GM10248 (cell line): ENCODE measurements at regions not wholly inside any gene's neighbourhood (a gene's known extent, or its start where the extent isn't known, plus 50 kb on each side); places are given as distances from the start of the nearest gene placed in this dataset.

Experiments
- CTCF ChIA-PET: fragments of 300-600 bp; sonication (Branson Sonifier 250); formaldehyde crosslinking; extraction: SDS; loops from one replicate; lab custom pipeline; 2021; ENCODE audit warnings: antibody characterized with exemption; lab: Yijun Ruan, JAX
- POLR2A ChIA-PET: fragments of 350-650 bp; sonication (Branson Sonifier 250); formaldehyde crosslinking; extraction: SDS; loops from one replicate; lab custom pipeline; 2020; ENCODE audit warnings: antibody characterized with exemption; lab: Yijun Ruan, JAX
- DNase-seq: peaks from one replicate; pipeline ENCODE4 v3.0.0; 2012; ENCODE audit errors: extremely low spot score
- TF ChIP-seq, protein P1 (sequence below): IDR thresholded peaks from 2 replicates; pipeline ENCODE4 v1.5.1; 2012; ENCODE audit warnings: mild to moderate bottlenecking, low read depth; ENCODE audit errors: extremely low read depth, missing control alignments, control extremely low read depth

- ChIA-PET CTCF (interaction anchor here (1.3 kb wide), 1 partner anchor 17 kb away, joined by 7 read pairs; no protein-coding TSS in a partner anchor), POLR2A (no interaction called here)
- no peak for DNase-seq
- TF ChIP-seq, protein P1, sequence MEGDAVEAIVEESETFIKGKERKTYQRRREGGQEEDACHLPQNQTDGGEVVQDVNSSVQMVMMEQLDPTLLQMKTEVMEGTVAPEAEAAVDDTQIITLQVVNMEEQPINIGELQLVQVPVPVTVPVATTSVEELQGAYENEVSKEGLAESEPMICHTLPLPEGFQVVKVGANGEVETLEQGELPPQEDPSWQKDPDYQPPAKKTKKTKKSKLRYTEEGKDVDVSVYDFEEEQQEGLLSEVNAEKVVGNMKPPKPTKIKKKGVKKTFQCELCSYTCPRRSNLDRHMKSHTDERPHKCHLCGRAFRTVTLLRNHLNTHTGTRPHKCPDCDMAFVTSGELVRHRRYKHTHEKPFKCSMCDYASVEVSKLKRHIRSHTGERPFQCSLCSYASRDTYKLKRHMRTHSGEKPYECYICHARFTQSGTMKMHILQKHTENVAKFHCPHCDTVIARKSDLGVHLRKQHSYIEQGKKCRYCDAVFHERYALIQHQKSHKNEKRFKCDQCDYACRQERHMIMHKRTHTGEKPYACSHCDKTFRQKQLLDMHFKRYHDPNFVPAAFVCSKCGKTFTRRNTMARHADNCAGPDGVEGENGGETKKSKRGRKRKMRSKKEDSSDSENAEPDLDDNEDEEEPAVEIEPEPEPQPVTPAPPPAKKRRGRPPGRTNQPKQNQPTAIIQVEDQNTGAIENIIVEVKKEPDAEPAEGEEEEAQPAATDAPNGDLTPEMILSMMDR = no peak
These were observed 109.8 kb downstream of the UNC5CL start for GRCh38 chr6:40929176-40929575.

DNA sequence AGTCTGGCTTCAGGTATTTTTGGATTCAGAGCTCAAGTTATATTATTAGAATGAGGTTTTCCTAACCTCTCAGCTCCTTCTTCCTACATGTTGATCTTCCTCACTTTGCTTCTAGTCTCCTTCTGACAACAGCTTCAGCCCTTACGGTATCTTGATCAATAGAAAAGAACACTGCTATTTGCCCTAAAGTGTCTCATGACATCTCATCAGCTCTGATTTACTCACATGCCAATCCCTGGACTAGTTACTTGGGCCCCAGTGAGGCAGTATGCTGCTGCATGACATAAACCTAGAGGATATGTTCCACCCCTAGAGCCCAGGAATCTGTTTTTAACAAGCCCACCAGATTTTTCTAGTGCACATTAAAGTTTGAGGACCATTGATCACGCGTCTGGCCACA, 110.3 kb downstream of the UNC5CL start:
- DNase-seq = no peak
- ChIA-PET POLR2A (no interaction called here), CTCF (interaction anchor here (0.9 to 1.3 kb wide), 2 partner anchors 12 to 17 kb away, joined by 3 to 7 read pairs; no protein-coding TSS in a partner anchor)
- TF ChIP-seq, protein P1 = no peak

DNA sequence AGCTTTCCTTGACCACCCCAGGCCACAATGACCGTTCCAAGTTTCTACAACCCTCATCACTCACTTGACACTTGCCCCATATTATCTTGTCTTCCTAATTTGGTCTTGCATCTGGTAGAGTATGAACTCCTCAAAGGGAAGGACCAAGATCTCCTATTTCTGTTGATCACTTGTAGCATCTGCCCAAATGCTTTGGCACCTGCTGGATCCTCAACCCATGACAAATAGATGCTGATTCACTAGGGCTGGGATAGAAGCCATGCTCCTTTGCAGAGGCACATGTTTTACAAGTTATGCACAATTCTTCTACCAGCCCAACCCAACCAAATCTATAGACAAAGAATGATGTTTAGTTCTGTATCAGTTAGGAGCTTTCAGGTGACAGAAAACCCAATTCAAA, 110.7 kb downstream of the UNC5CL start:
- DNase-seq = no peak
- TF ChIP-seq, protein P1 = no peak
- ChIA-PET CTCF (interaction anchor here (0.9 to 1.3 kb wide), 2 partner anchors 12 to 16 kb away, joined by 3 to 7 read pairs; no protein-coding TSS in a partner anchor), POLR2A (no interaction called here)

GRCh38 chr6:40925341-40925740, 113.7 kb downstream of the UNC5CL start:
- TF ChIP-seq, protein P1 = no peak
- ChIA-PET POLR2A (no interaction called here), CTCF (no interaction called here)
- DNase-seq = no peak

DNA sequence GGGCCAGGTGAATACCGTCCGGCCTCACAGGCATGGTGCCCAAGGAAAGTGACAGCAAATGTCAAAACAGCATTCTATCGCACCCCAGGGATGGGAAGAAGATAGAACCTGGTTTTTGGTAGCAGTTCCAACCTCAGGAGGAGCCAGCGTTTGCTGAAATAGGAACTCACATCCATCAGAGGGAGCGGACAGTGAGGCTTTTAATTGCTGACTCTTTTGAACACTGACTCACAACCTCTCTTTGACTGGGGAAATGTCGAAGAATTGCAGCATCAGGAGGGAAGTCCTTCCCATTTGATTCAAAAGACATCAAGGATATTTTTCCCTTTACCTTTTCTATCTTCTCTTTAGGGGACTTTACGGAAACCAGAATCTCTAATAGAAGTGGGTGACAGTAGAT, 114.2 kb downstream of the UNC5CL start:
- ChIA-PET POLR2A (no interaction called here), CTCF (no interaction called here)
- DNase-seq = no peak
- TF ChIP-seq, protein P1 = no peak

DNA sequence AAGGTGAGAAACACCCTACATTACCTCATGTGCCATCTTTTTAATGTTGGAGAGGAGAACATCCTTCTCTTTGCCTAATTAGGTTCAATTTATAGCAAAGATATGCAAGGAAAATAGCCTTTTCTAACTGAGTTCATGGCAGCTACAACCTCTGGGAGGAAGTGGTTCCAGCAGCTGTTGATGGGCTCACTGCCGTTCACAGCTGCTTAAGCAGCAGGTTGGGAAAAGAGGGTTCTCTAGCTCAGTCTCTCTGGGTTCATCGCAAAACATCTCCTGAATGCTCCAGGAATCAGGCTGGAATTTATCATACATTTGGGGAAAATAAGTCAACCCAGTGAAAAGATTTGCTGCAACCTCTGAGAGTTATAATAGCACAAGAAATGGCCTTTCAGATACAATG, 115.1 kb downstream of the UNC5CL start:
- TF ChIP-seq, protein P1 = no peak
- ChIA-PET POLR2A (no interaction called here), CTCF (no interaction called here)
- DNase-seq = no peak
